ENCODE measurements at regions not wholly inside any gene's neighbourhood (a gene's known extent, or its start where the extent isn't known, plus 50 kb on each side); places are given as distances from the start of the nearest gene placed in this dataset.

GRCh38 chr22:49349181-49349835, 478.4 kb downstream of the BRD1 start:
- TF ChIP-seq CTCF (IDR thresholded peaks at IDR 0.05; ENCODE audit: low read length), result no peak
- TF ChIP-seq EZH2phosphoT487 (IDR thresholded peaks at IDR 0.05; ENCODE audit: low read length), result no peak

Data from MM.1S (cell line).